GM12864 (cell line): ENCODE measurements at regions not wholly inside any gene's neighbourhood (a gene's known extent, or its start where the extent isn't known, plus 50 kb on each side); places are given as distances from the start of the nearest gene placed in this dataset.

ENCODE experiments used
- DNase-seq: peaks from one replicate; pipeline ENCODE4 v3.0.0-alpha.2; 2011; ENCODE audit warnings: low read depth
- H3K4me3 ChIP-seq: 2 replicates; pipeline ENCODE4 v1.5.1; 2011; ENCODE audit warnings: mild to moderate bottlenecking, low read depth, low read length, control low read depth
- CTCF ChIP-seq: IDR thresholded peaks from 2 replicates; pipeline ENCODE4 v1.5.1; 2011; ENCODE audit warnings: low read depth, mild to moderate bottlenecking, moderate library complexity, low read length, control low read depth, inconsistent platforms; ENCODE audit errors: missing control alignments

GRCh38 chr5:63323926-63324325, 638.3 kb downstream of the HTR1A start:
- TF ChIP-seq CTCF: no peak
- DNase-seq: no peak
- H3K4me3 ChIP-seq: no peak overlapping the region

- no peak for DNase-seq
- no peak for TF ChIP-seq CTCF
Measured at GRCh38 chr5:63314551-63314950, 647.7 kb downstream of the HTR1A start.

GRCh38 chr5:63310644-63311043, 651.6 kb downstream of the HTR1A start:
- no peak for DNase-seq
- H3K4me3 ChIP-seq: no peak overlapping the region
- TF ChIP-seq CTCF: no peak

More at GRCh38 chr5:63314551-63314950, 647.7 kb downstream of the HTR1A start:
- H3K4me3 ChIP-seq: no peak overlapping the region

GRCh38 chr5:63306909-63307308, 655.3 kb downstream of the HTR1A start:
- H3K4me3 ChIP-seq: no peak overlapping the region
- DNase-seq: no peak
- TF ChIP-seq CTCF: no peak

GRCh38 chr5:63293317-63293716, 668.9 kb downstream of the HTR1A start:
- H3K4me3 ChIP-seq: no peak overlapping the region
- DNase-seq: no peak
- no peak for TF ChIP-seq CTCF

- H3K4me3 ChIP-seq: no peak overlapping the region
- no peak for DNase-seq
- no peak for TF ChIP-seq CTCF
Measured at GRCh38 chr5:63286724-63287123, 675.5 kb downstream of the HTR1A start.

GRCh38 chr5:63263411-63263810, 684.8 kb downstream of the LRRC70 start:
- no peak overlapping the region for H3K4me3 ChIP-seq
- DNase-seq: no peak
- TF ChIP-seq CTCF: no peak
